Lower lobe of right lung (tissue), 2 donors: ENCODE measurements at regions not wholly inside any gene's neighbourhood (a gene's known extent, or its start where the extent isn't known, plus 50 kb on each side); places are given as distances from the start of the nearest gene placed in this dataset.

Experiments
- ATAC-seq, 2 donors: fragments of 200-7000 bp; cut with Tn5 transposase; one replicate each; pipeline ENCODE4 v1.9.1; 2020 to 2022; ENCODE audit warnings: mild to moderate bottlenecking in 2 of 2, moderate library complexity in 2 of 2
- DNase-seq: peaks from one replicate; pipeline ENCODE4 v3.0.0-alpha.2; 2020
- H3K27ac ChIP-seq: fragments of 200-600 bp; one replicate; pipeline ENCODE4 v1.8.0; 2022
- H3K27me3 ChIP-seq: fragments of 200-600 bp; one replicate; pipeline ENCODE4 v1.8.0; 2022; ENCODE audit warnings: low read depth
- H3K36me3 ChIP-seq: fragments of 200-600 bp; one replicate; pipeline ENCODE4 v1.8.0; 2022; ENCODE audit warnings: mild to moderate bottlenecking
- H3K4me1 ChIP-seq: fragments of 200-600 bp; one replicate; pipeline ENCODE4 v1.8.0; 2022
- H3K4me3 ChIP-seq: fragments of 200-600 bp; one replicate; pipeline ENCODE4 v1.8.0; 2022; ENCODE audit warnings: mild to moderate bottlenecking
- H3K9me3 ChIP-seq: fragments of 200-600 bp; one replicate; pipeline ENCODE4 v1.8.0; 2022
- intact Hi-C: fragments of 100-400 bp; cut with DNase I; formaldehyde crosslinking; loops from one replicate; pipeline ENCODE4 v1.11.0; 2022
- TF ChIP-seq, protein P1 (sequence below): fragments of 200-600 bp; IDR thresholded peaks from one replicate; pipeline ENCODE4 v1.8.0; 2022; ENCODE audit warnings: antibody characterized with exemption, mild to moderate bottlenecking
- donor health status: DM: no; HTN: yes; CAD: no; lungs with severe emphysema.

DNA sequence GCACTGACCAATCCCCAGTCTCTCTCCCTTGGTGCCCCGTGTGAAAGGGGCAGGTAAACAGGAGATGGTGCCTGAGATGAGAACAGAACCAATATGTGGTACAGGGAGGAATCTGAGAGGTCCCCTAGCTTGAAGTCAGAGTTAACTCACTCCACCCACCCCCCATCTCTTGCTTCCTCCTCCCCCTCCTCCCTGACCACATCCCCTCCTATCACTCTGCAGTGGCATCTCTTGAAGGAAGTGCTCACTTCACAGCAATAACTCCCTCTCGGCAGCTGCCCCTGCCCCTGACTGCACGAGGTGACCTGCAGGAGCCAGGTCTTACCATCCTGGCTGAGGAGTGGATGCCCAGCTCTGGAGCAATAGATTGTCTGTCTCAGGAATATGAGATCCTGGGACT is 224.0 kb downstream of the GAS1 start:
- H3K27ac ChIP-seq = peak overlapping the region; percentile 10
- no peaks in the 10 kb centered on the region for H3K36me3 ChIP-seq
- DNase-seq (no peak), ATAC-seq (peak in 1 of 2 donors; percentile 30)
- H3K4me1 ChIP-seq = no peaks in the 10 kb centered on the region
- no peak overlapping the region for H3K4me3 ChIP-seq
- TF ChIP-seq, protein P1, sequence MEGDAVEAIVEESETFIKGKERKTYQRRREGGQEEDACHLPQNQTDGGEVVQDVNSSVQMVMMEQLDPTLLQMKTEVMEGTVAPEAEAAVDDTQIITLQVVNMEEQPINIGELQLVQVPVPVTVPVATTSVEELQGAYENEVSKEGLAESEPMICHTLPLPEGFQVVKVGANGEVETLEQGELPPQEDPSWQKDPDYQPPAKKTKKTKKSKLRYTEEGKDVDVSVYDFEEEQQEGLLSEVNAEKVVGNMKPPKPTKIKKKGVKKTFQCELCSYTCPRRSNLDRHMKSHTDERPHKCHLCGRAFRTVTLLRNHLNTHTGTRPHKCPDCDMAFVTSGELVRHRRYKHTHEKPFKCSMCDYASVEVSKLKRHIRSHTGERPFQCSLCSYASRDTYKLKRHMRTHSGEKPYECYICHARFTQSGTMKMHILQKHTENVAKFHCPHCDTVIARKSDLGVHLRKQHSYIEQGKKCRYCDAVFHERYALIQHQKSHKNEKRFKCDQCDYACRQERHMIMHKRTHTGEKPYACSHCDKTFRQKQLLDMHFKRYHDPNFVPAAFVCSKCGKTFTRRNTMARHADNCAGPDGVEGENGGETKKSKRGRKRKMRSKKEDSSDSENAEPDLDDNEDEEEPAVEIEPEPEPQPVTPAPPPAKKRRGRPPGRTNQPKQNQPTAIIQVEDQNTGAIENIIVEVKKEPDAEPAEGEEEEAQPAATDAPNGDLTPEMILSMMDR = no peak
- H3K27me3 ChIP-seq = no peaks in the 10 kb centered on the region
- no peaks in the 10 kb centered on the region for H3K9me3 ChIP-seq
- intact Hi-C loops = no loop called here

DNA sequence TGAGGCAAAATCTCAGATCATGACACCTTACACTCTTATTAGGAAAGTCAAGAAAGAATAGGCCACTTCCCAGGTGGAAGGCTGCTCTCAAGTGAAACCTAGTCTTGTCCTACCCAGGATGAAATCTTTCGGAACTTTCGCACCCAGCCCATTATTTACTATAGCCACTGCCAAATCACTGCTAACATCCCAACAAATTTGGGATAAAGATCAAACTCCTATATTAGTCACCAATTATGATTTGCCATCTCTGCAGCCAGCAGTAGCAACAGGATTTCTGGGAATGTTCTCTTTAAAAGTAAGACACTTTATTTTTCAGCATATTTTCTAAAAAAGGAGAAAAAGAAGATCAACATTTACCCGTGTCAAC is 224.6 kb downstream of the GAS1 start:
- H3K4me3 ChIP-seq = no peak overlapping the region
- H3K4me1 ChIP-seq = no peaks in the 10 kb centered on the region
- no peaks in the 10 kb centered on the region for H3K36me3 ChIP-seq
- no peaks in the 10 kb centered on the region for H3K27me3 ChIP-seq
- intact Hi-C loops = no loop called here
- peak overlapping the region; percentile 10 for H3K27ac ChIP-seq
- ATAC-seq (no peak), DNase-seq (no peak)
- H3K9me3 ChIP-seq = no peaks in the 10 kb centered on the region
- TF ChIP-seq, protein P1 = no peak

DNA sequence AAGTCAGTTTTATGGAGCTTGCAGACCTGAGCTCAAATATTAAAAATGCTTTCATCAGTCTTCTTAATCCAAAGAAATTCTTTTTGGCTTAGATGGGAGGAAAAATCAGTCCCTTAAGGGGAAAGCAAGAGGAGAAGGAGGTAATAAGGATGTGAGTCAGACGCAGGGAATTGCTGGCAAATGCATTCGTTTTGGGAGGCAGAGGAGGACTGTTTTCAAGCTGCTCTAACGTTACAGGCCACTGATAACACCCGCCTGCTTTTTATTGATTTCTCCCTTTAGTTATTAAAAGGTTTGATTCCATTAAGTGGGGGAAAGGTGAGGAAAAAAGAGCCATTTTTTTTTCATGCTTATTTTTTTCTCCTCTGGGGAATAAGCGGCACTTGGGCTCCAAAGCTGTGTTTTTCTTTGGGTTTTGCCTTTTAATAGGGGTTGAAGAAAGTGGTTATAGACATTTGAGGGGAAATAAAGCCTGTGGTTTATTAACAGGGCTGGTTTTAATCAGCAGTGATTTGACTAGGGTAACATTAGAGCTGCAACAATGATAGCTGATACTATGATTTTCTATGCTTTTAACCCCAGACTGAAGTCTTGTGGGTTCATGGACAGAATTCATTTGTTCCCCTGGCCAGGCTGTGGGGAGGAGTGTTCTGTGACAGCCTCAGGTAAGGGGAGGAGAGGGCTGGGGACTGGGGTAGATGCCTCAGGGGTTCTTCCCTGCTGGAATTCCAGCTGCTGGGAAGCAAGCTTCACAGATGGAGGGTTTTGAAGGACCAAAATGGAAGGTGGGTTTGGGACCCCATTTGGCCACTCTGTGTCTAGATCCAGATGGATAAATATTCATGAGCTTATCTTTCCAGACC is 225.2 kb downstream of the GAS1 start:
- Histone ChIP-seq H3K4me3 (no peak overlapping the region), H3K27me3 (no peaks in the 10 kb centered on the region), H3K36me3 (no peaks in the 10 kb centered on the region), H3K9me3 (no peaks in the 10 kb centered on the region), H3K27ac (peak overlapping the region; percentile 10), H3K4me1 (no peaks in the 10 kb centered on the region)
- no peak for DNase-seq
- intact Hi-C loops = no loop called here
- TF ChIP-seq, protein P1 = no peak
- ATAC-seq = peak in 1 of 2 donors; percentile 56

DNA sequence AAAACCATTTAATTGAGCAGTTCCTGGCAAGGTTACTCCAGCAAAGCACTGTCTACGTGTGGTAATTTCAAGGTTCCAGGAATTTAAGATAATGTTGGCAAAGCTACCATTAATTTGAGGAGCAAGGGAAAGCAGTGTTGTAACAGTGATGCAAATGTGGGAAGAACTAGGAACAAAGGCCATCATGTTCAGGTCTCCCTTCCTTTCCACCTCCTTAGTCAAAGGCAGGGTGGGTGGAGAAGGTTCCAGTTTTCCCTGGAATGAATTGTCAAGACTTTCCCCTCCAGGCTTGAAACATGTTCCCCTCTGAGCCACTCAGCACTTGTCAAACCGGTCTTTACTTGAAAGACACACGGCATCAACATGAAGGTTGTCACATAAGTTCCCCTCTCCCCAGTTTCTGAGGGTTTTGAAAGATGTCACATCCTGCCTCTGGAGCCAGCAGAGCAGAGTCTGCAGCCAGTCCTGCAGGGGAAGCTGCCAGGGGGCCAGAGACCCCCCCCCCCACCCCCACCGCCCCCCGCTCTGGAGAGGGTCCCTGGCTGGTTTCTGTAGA is 226.0 kb downstream of the GAS1 start:
- Histone ChIP-seq H3K4me1 (no peaks in the 10 kb centered on the region), H3K4me3 (no peak overlapping the region), H3K9me3 (no peaks in the 10 kb centered on the region), H3K36me3 (no peaks in the 10 kb centered on the region), H3K27me3 (no peaks in the 10 kb centered on the region), H3K27ac (no peak overlapping the region)
- DNase-seq (no peak), ATAC-seq (no peak)
- intact Hi-C loops = no loop called here
- TF ChIP-seq, protein P1 = no peak

DNA sequence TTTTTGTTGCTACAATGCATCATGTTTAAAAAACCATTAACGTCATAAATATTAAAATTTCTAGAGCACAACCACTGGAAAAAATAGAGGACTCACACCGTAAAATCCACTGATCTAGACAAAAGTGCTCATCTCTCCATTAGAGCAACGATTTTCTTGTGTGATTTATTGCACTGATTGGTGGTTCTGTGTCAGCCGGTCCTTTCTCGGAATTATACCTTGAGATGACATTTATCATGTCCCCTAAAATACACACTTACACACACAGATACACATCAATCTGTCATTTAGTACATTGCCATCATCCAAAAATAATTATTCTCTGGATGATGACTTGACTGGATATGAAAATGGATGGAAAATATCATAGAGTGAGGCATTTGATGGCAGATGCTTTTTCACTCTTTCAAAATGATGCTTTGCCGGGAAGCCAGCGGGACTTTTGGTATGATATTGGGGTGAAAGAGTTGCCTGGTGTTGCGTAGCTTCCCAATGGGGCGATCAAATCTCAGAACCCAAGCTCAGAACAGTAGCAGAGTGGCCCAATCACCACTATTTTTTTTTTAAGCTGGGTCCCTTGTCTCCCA is 226.6 kb downstream of the GAS1 start:
- ATAC-seq = no peak
- Histone ChIP-seq H3K9me3 (no peaks in the 10 kb centered on the region), H3K4me1 (no peaks in the 10 kb centered on the region), H3K27me3 (no peaks in the 10 kb centered on the region), H3K27ac (no peak overlapping the region), H3K36me3 (no peaks in the 10 kb centered on the region), H3K4me3 (no peak overlapping the region)
- intact Hi-C loops = no loop called here
- TF ChIP-seq, protein P1 = no peak
- no peak for DNase-seq
